Activated T-cell treated with anti-CD3 and anti-CD28 coated beads, Interleukin-2, amount 50 U/mL, for 24 hours (primary cell): ENCODE measurements at regions not wholly inside any gene's neighbourhood (a gene's known extent, or its start where the extent isn't known, plus 50 kb on each side); places are given as distances from the start of the nearest gene placed in this dataset.

Experiments
- DNase-seq: peaks from one replicate; pipeline ENCODE4 v3.0.0-alpha.2; 2020
- H3K27ac Mint-ChIP-seq: 2 replicates; pipeline ENCODE4 v1.8.0; 2020; ENCODE audit warnings: mild to moderate bottlenecking, mixed read lengths
- H3K27me3 Mint-ChIP-seq: 2 replicates; pipeline ENCODE4 v1.8.0; 2020; ENCODE audit warnings: mixed read lengths
- H3K36me3 Mint-ChIP-seq: 2 replicates; pipeline ENCODE4 v1.8.0; 2020; ENCODE audit warnings: low read depth, mixed read lengths
- H3K4me1 Mint-ChIP-seq: 2 replicates; pipeline ENCODE4 v1.8.0; 2020; ENCODE audit warnings: low read depth, mixed read lengths
- H3K4me3 Mint-ChIP-seq: 2 replicates; pipeline ENCODE4 v1.8.0; 2020; ENCODE audit warnings: mild to moderate bottlenecking, moderate library complexity, mixed read lengths
- H3K9me3 Mint-ChIP-seq: 2 replicates; pipeline ENCODE4 v1.8.0; 2020; ENCODE audit warnings: mixed read lengths

- no peak overlapping the region for H3K4me3 Mint-ChIP-seq
- DNase-seq = no peak
- no peak overlapping the region for H3K27ac Mint-ChIP-seq
- H3K27me3 Mint-ChIP-seq = no peaks in the 10 kb centered on the region
- H3K4me1 Mint-ChIP-seq = peaks cover 18% of the 10 kb centered on the region
- H3K9me3 Mint-ChIP-seq = no peaks in the 10 kb centered on the region
- H3K36me3 Mint-ChIP-seq = no peaks in the 10 kb centered on the region
Observed at GRCh38 chr4:71277353-71277752, 61.5 kb upstream of the SLC4A4 start.

- H3K4me3 Mint-ChIP-seq = no peak overlapping the region
- no peaks in the 10 kb centered on the region for H3K27me3 Mint-ChIP-seq
- no peaks in the 10 kb centered on the region for H3K36me3 Mint-ChIP-seq
- DNase-seq = no peak
- H3K27ac Mint-ChIP-seq = no peak overlapping the region
- no peaks in the 10 kb centered on the region for H3K4me1 Mint-ChIP-seq
- H3K9me3 Mint-ChIP-seq = no peaks in the 10 kb centered on the region
Observed at GRCh38 chr4:71283642-71284257, 55.1 kb upstream of the SLC4A4 start.

- no peak overlapping the region for H3K27ac Mint-ChIP-seq
- no peaks in the 10 kb centered on the region for H3K4me1 Mint-ChIP-seq
- H3K4me3 Mint-ChIP-seq = no peak overlapping the region
- H3K36me3 Mint-ChIP-seq = no peaks in the 10 kb centered on the region
- no peak for DNase-seq
- H3K9me3 Mint-ChIP-seq = no peaks in the 10 kb centered on the region
- no peaks in the 10 kb centered on the region for H3K27me3 Mint-ChIP-seq
Observed at GRCh38 chr4:71287305-71287704, 51.5 kb upstream of the SLC4A4 start.

- no peak for DNase-seq
- H3K36me3 Mint-ChIP-seq = no peaks in the 10 kb centered on the region
- H3K27me3 Mint-ChIP-seq = no peaks in the 10 kb centered on the region
- H3K9me3 Mint-ChIP-seq = no peaks in the 10 kb centered on the region
- H3K4me1 Mint-ChIP-seq = peaks cover 3% of the 10 kb centered on the region
- no peak overlapping the region for H3K27ac Mint-ChIP-seq
- no peak overlapping the region for H3K4me3 Mint-ChIP-seq
Observed at GRCh38 chr4:71288875-71289274, 49.9 kb upstream of the SLC4A4 start.
